ENCODE measurements at regions not wholly inside any gene's neighbourhood (a gene's known extent, or its start where the extent isn't known, plus 50 kb on each side); places are given as distances from the start of the nearest gene placed in this dataset.

GRCh38 chr21:35672313-35672712 is 388.0 kb downstream of the SETD4 start:
- Mint-ChIP-seq H3K27me3 (peaks cover 10% of the 10 kb centered on the region), H3K4me1 (no peaks in the 10 kb centered on the region), H3K4me3 (no peak overlapping the region), H3K9me3 (no peaks in the 10 kb centered on the region), H3K27ac (no peak overlapping the region), H3K36me3 (no peaks in the 10 kb centered on the region)
- DNase-seq (ENCODE audit: low spot score in 2 of 2): no peak
- ATAC-seq (ENCODE audit: low read depth): no peak

- H3K27ac Mint-ChIP-seq: no peak overlapping the region
- H3K36me3 Mint-ChIP-seq: no peaks in the 10 kb centered on the region
- no peak overlapping the region for H3K4me3 Mint-ChIP-seq
- H3K4me1 Mint-ChIP-seq: no peaks in the 10 kb centered on the region
- ATAC-seq (ENCODE audit: low read depth) (no peak), DNase-seq (ENCODE audit: low spot score in 2 of 2) (no peak)
- H3K27me3 Mint-ChIP-seq: peaks cover 6% of the 10 kb centered on the region
- H3K9me3 Mint-ChIP-seq: no peaks in the 10 kb centered on the region
Measured at GRCh38 chr21:35664683-35665082, 395.6 kb downstream of the SETD4 start.

GRCh38 chr21:35663856-35664606 is 396.3 kb downstream of the SETD4 start:
- H3K4me3 Mint-ChIP-seq: no peak overlapping the region
- H3K27me3 Mint-ChIP-seq: peaks cover 6% of the 10 kb centered on the region
- DNase-seq (ENCODE audit: low spot score in 2 of 2) (no peak), ATAC-seq (ENCODE audit: low read depth) (no peak)
- H3K4me1 Mint-ChIP-seq: no peaks in the 10 kb centered on the region
- H3K36me3 Mint-ChIP-seq: no peaks in the 10 kb centered on the region
- no peak overlapping the region for H3K27ac Mint-ChIP-seq
- H3K9me3 Mint-ChIP-seq: no peaks in the 10 kb centered on the region

GRCh38 chr21:35658242-35658641 is 402.1 kb downstream of the SETD4 start:
- no peak overlapping the region for H3K4me3 Mint-ChIP-seq
- no peaks in the 10 kb centered on the region for H3K9me3 Mint-ChIP-seq
- DNase-seq (ENCODE audit: low spot score in 2 of 2) (no peak), ATAC-seq (ENCODE audit: low read depth) (no peak)
- H3K27ac Mint-ChIP-seq: no peak overlapping the region
- H3K36me3 Mint-ChIP-seq: no peaks in the 10 kb centered on the region
- peaks cover under 1% of the 10 kb centered on the region for H3K27me3 Mint-ChIP-seq
- H3K4me1 Mint-ChIP-seq: no peaks in the 10 kb centered on the region

- no peak overlapping the region for H3K4me3 Mint-ChIP-seq
- peaks cover 9% of the 10 kb centered on the region for H3K27me3 Mint-ChIP-seq
- no peak overlapping the region for H3K27ac Mint-ChIP-seq
- H3K4me1 Mint-ChIP-seq: no peaks in the 10 kb centered on the region
- H3K9me3 Mint-ChIP-seq: no peaks in the 10 kb centered on the region
- no peak for DNase-seq (ENCODE audit: low spot score in 2 of 2)
- H3K36me3 Mint-ChIP-seq: no peaks in the 10 kb centered on the region
- ATAC-seq (ENCODE audit: low read depth): no peak
Measured at GRCh38 chr21:35652872-35653271, 407.5 kb downstream of the SETD4 start.

- no peaks in the 10 kb centered on the region for H3K4me1 Mint-ChIP-seq
- no peak overlapping the region for H3K27ac Mint-ChIP-seq
- ATAC-seq (ENCODE audit: low read depth) (no peak), DNase-seq (ENCODE audit: low spot score in 2 of 2) (no peak)
- no peaks in the 10 kb centered on the region for H3K9me3 Mint-ChIP-seq
- H3K27me3 Mint-ChIP-seq: peaks cover 9% of the 10 kb centered on the region
- H3K4me3 Mint-ChIP-seq: no peak overlapping the region
- no peaks in the 10 kb centered on the region for H3K36me3 Mint-ChIP-seq
Measured at GRCh38 chr21:35652196-35652595, 408.1 kb downstream of the SETD4 start.

GRCh38 chr21:35651196-35651595 is 409.1 kb downstream of the SETD4 start:
- H3K4me1 Mint-ChIP-seq: no peaks in the 10 kb centered on the region
- H3K4me3 Mint-ChIP-seq: no peak overlapping the region
- H3K9me3 Mint-ChIP-seq: no peaks in the 10 kb centered on the region
- H3K36me3 Mint-ChIP-seq: no peaks in the 10 kb centered on the region
- no peak overlapping the region for H3K27ac Mint-ChIP-seq
- H3K27me3 Mint-ChIP-seq: peaks cover 9% of the 10 kb centered on the region
- no peak for DNase-seq (ENCODE audit: low spot score in 2 of 2)
- ATAC-seq (ENCODE audit: low read depth): no peak

- H3K27ac Mint-ChIP-seq: no peak overlapping the region
- no peaks in the 10 kb centered on the region for H3K36me3 Mint-ChIP-seq
- H3K9me3 Mint-ChIP-seq: no peaks in the 10 kb centered on the region
- H3K4me1 Mint-ChIP-seq: no peaks in the 10 kb centered on the region
- H3K4me3 Mint-ChIP-seq: no peak overlapping the region
- ATAC-seq (ENCODE audit: low read depth) (no peak), DNase-seq (ENCODE audit: low spot score in 2 of 2) (no peak)
- H3K27me3 Mint-ChIP-seq: peaks cover 11% of the 10 kb centered on the region
Measured at GRCh38 chr21:35649186-35649585, 411.1 kb downstream of the SETD4 start.

GRCh38 chr21:35648512-35648911 is 411.8 kb downstream of the SETD4 start:
- no peak overlapping the region for H3K4me3 Mint-ChIP-seq
- H3K27me3 Mint-ChIP-seq: peaks cover 11% of the 10 kb centered on the region
- H3K27ac Mint-ChIP-seq: no peak overlapping the region
- H3K36me3 Mint-ChIP-seq: no peaks in the 10 kb centered on the region
- DNase-seq (ENCODE audit: low spot score in 2 of 2) (no peak), ATAC-seq (ENCODE audit: low read depth) (no peak)
- H3K4me1 Mint-ChIP-seq: no peaks in the 10 kb centered on the region
- H3K9me3 Mint-ChIP-seq: no peaks in the 10 kb centered on the region

- DNase-seq (ENCODE audit: low spot score in 2 of 2) (no peak), ATAC-seq (ENCODE audit: low read depth) (no peak)
- Mint-ChIP-seq H3K27me3 (peaks cover 18% of the 10 kb centered on the region), H3K9me3 (no peaks in the 10 kb centered on the region), H3K27ac (no peak overlapping the region), H3K36me3 (no peaks in the 10 kb centered on the region), H3K4me1 (no peaks in the 10 kb centered on the region), H3K4me3 (no peak overlapping the region)
Measured at GRCh38 chr21:35646606-35647005, 413.7 kb downstream of the SETD4 start.

GRCh38 chr21:35645991-35646390 is 414.3 kb downstream of the SETD4 start:
- no peak for ATAC-seq (ENCODE audit: low read depth)
- peaks cover 17% of the 10 kb centered on the region for H3K27me3 Mint-ChIP-seq
- H3K4me3 Mint-ChIP-seq: no peak overlapping the region

GRCh38 chr21:35644523-35644922 is 415.8 kb downstream of the SETD4 start:
- DNase-seq (ENCODE audit: low spot score in 2 of 2): no peak

More at GRCh38 chr21:35645991-35646390, 414.3 kb downstream of the SETD4 start:
- no peaks in the 10 kb centered on the region for H3K36me3 Mint-ChIP-seq
- H3K27ac Mint-ChIP-seq: no peak overlapping the region
- DNase-seq (ENCODE audit: low spot score in 2 of 2): no peak
- no peaks in the 10 kb centered on the region for H3K9me3 Mint-ChIP-seq
- no peaks in the 10 kb centered on the region for H3K4me1 Mint-ChIP-seq

GRCh38 chr21:35643176-35643575 is 417.1 kb downstream of the SETD4 start:
- H3K27me3 Mint-ChIP-seq: peaks cover 10% of the 10 kb centered on the region
- H3K9me3 Mint-ChIP-seq: no peaks in the 10 kb centered on the region
- no peak overlapping the region for H3K27ac Mint-ChIP-seq
- H3K36me3 Mint-ChIP-seq: no peaks in the 10 kb centered on the region
- H3K4me3 Mint-ChIP-seq: no peak overlapping the region
- no peaks in the 10 kb centered on the region for H3K4me1 Mint-ChIP-seq
- no peak for DNase-seq (ENCODE audit: low spot score in 2 of 2)
- no peak for ATAC-seq (ENCODE audit: low read depth)

More at GRCh38 chr21:35644523-35644922, 415.8 kb downstream of the SETD4 start:
- no peak overlapping the region for H3K4me3 Mint-ChIP-seq
- H3K4me1 Mint-ChIP-seq: no peaks in the 10 kb centered on the region
- peaks cover 14% of the 10 kb centered on the region for H3K27me3 Mint-ChIP-seq
- no peak overlapping the region for H3K27ac Mint-ChIP-seq
- no peak for ATAC-seq (ENCODE audit: low read depth)
- H3K9me3 Mint-ChIP-seq: no peaks in the 10 kb centered on the region
- no peaks in the 10 kb centered on the region for H3K36me3 Mint-ChIP-seq

- Mint-ChIP-seq H3K4me1 (no peaks in the 10 kb centered on the region), H3K27me3 (peaks cover 10% of the 10 kb centered on the region), H3K27ac (no peak overlapping the region), H3K36me3 (no peaks in the 10 kb centered on the region), H3K4me3 (no peak overlapping the region), H3K9me3 (no peaks in the 10 kb centered on the region)
- DNase-seq (ENCODE audit: low spot score in 2 of 2): no peak
- ATAC-seq (ENCODE audit: low read depth): no peak
Measured at GRCh38 chr21:35641271-35642016, 418.9 kb downstream of the SETD4 start.

Data from memory B cell (primary cell).